PC-3 (cell line): ENCODE measurements at regions not wholly inside any gene's neighbourhood (a gene's known extent, or its start where the extent isn't known, plus 50 kb on each side); places are given as distances from the start of the nearest gene placed in this dataset.
A peak's percentile ranks its signal among the peaks of the same experiment; 100 is the strongest.

ENCODE experiments used
- ATAC-seq: fragments of 200-7000 bp; cut with Tn5 transposase; 2 replicates; pipeline ENCODE4 v1.9.1; 2020; ENCODE audit warnings: mild to moderate bottlenecking, moderate library complexity
- BruUV-seq: library from RNA; stranded (reverse); fragments of 400-500 nt; replicated peaks from 2 replicates; lab custom pipeline; 2021; lab: Mats Ljungman, UMichigan
- CTCF ChIA-PET: fragments of 300-600 bp; sonication (Branson Sonifier 250); formaldehyde crosslinking; loops from one replicate; lab custom pipeline; 2022; ENCODE audit warnings: antibody characterized with exemption; lab: Charles Lee
- POLR2A ChIA-PET: fragments of 300-600 bp; sonication (Branson Sonifier 250); formaldehyde crosslinking; loops from one replicate; lab custom pipeline; 2022; ENCODE audit warnings: antibody characterized with exemption; ENCODE audit not compliant: unreplicated experiment; lab: Charles Lee
- DNase-seq: peaks from one replicate; pipeline ENCODE4 v3.0.0-alpha.2; 2015
- H2AFZ ChIP-seq: fragments of 300-600 bp; sonication (generic); 2 replicates; pipeline ENCODE4 v1.6.0; 2016; ENCODE audit warnings: antibody characterized with exemption, low read length
- H3F3A ChIP-seq: fragments of 300-600 bp; sonication (generic); one replicate; pipeline ENCODE4 v1.6.0; 2017; ENCODE audit warnings: antibody characterized with exemption, low read length, control low read depth, mild to moderate bottlenecking; ENCODE audit not compliant: unreplicated experiment
- H3K27ac ChIP-seq: fragments of 300-600 bp; sonication (generic); 2 replicates; pipeline ENCODE4 v1.5.1; 2016; ENCODE audit warnings: mild to moderate bottlenecking, low read length
- H3K27me3 ChIP-seq: fragments of 300-600 bp; sonication (generic); 2 replicates; pipeline ENCODE4 v1.6.1; 2016; ENCODE audit warnings: low read length, mixed read lengths
- H3K36me3 ChIP-seq: fragments of 300-600 bp; sonication (generic); 2 replicates; pipeline ENCODE4 v1.6.1; 2016; ENCODE audit warnings: low read depth, mixed run types, low read length, mixed read lengths
- H3K4me1 ChIP-seq: fragments of 300-600 bp; sonication (generic); 2 replicates; pipeline ENCODE4 v1.5.1; 2016; ENCODE audit warnings: low read length; ENCODE audit not compliant: insufficient read depth
- H3K4me2 ChIP-seq: fragments of 300-600 bp; sonication (generic); 2 replicates; pipeline ENCODE4 v1.6.0; 2016; ENCODE audit warnings: low read length
- H3K4me3 ChIP-seq: fragments of 300-600 bp; sonication (generic); 2 replicates; pipeline ENCODE4 v1.5.1; 2016; ENCODE audit warnings: mild to moderate bottlenecking, low read length, mixed read lengths
- H3K79me2 ChIP-seq: fragments of 300-600 bp; sonication (generic); 2 replicates; pipeline ENCODE4 v1.6.1; 2017; ENCODE audit warnings: low read length, mixed read lengths
- H3K9ac ChIP-seq: fragments of 300-600 bp; sonication (generic); 2 replicates; pipeline ENCODE4 v1.6.0; 2016; ENCODE audit warnings: mild to moderate bottlenecking, low read length
- H3K9me2 ChIP-seq: fragments of 300-600 bp; sonication (generic); replicated peaks from 2 replicates; pipeline ENCODE4 v1.6.1; 2016; ENCODE audit warnings: mixed run types, low read length, mixed read lengths
- H3K9me3 ChIP-seq: fragments of 300-600 bp; sonication (generic); 2 replicates; pipeline ENCODE4 v1.6.1; 2016; ENCODE audit warnings: low read length, mixed read lengths
- H4K20me1 ChIP-seq: fragments of 300-600 bp; sonication (generic); 2 replicates; pipeline ENCODE4 v1.6.1; 2016; ENCODE audit warnings: low read length, mixed read lengths
- EZH2 ChIP-seq: fragments of 300-600 bp; sonication (generic); IDR thresholded peaks from one replicate; pipeline ENCODE4 v1.6.1; 2017; ENCODE audit warnings: antibody characterized with exemption, mild to moderate bottlenecking, low read length; ENCODE audit not compliant: unreplicated experiment
- EZH2phosphoT487 ChIP-seq: fragments of 300-600 bp; sonication (generic); IDR thresholded peaks from 2 replicates; pipeline ENCODE4 v1.6.1; 2018; ENCODE audit warnings: mild to moderate bottlenecking, antibody characterized with exemption, low read length, borderline replicate concordance
- intact Hi-C: fragments of 100-400 bp; cut with micrococcal nuclease; formaldehyde crosslinking; loops from 2 replicates; pipeline ENCODE4 v1.9.0; 2023
- TF ChIP-seq, protein P1 (sequence below): fragments of 300-600 bp; sonication (generic); conservative IDR thresholded peaks from 2 replicates; pipeline ENCODE4 v1.5.1; 2017; ENCODE audit warnings: antibody characterized with exemption, low read depth, mild to moderate bottlenecking, low read length

DNA sequence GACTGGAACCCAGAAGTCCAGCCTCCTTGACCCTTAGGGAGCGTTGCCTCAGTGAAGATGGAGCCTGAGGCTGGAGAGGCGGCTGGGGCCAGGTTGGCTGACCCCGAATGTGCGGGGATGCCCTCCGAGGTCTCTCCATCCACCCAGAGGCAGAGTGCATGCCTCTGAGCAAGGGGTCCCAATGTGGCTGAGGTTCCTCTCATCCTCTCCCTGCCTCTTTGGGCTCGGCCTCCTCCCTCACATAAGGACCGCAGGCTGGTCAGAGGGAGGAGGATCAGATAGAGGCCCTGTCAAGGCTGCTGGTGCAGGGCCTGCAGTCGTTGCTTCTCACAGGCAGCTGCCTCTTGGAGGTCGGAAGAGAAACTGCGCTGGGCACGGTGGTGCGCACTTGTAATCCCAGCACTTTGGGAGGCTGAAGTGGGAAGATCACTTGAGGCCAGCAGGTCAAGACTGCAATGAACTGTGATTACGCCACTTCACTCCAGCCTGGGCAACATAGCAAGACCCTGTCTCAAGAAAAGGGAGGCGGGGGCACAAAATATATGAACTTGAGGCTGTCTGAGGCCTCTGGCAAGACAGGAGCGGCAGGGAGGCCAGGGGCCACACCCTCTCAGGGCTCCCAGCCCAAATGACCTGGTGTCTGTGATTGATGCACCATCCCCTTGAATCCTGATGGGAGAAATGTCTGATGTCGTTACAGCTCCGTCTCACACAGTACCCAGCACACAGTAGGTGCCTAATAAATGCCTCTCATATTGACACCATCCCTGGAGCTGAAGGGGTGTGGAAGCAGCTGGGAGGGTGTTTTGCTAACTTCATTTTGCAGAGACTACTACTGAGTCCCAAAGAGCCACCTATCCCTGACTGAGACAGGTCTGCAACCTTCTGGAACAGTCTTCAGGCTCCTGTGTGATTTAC is 220.1 kb upstream of the GSE1 start:
- no peaks in the 10 kb centered on the region for H3F3A ChIP-seq
- ATAC-seq (no peak), DNase-seq (no peak)
- H3K27ac ChIP-seq = no peak overlapping the region
- H3K36me3 ChIP-seq = no peaks in the 10 kb centered on the region
- H2AFZ ChIP-seq = no peak overlapping the region
- no TSS peak for BruUV-seq
- POLR2A ChIA-PET = no interaction called here
- H4K20me1 ChIP-seq = no peaks in the 10 kb centered on the region
- no peak overlapping the region for H3K4me3 ChIP-seq
- H3K79me2 ChIP-seq = no peaks in the 10 kb centered on the region
- CTCF ChIA-PET = interaction anchor here (0.6 kb wide), 1 partner anchor 10 kb away, joined by 4 read pairs; no protein-coding TSS in a partner anchor
- H3K4me1 ChIP-seq = peaks cover 17% of the 10 kb centered on the region
- H3K4me2 ChIP-seq = no peak overlapping the region
- intact Hi-C loops = loop anchor here (10.0 kb wide), 1 partner anchor 222 kb away; the partner anchor contains the start of gene GSE1
- no peaks in the 10 kb centered on the region for H3K9me3 ChIP-seq
- no peak overlapping the region for H3K9ac ChIP-seq
- no peaks in the 10 kb centered on the region for H3K9me2 ChIP-seq
- no peaks in the 10 kb centered on the region for H3K27me3 ChIP-seq
- no peak for TF ChIP-seq EZH2phosphoT487
- TF ChIP-seq, protein P1, sequence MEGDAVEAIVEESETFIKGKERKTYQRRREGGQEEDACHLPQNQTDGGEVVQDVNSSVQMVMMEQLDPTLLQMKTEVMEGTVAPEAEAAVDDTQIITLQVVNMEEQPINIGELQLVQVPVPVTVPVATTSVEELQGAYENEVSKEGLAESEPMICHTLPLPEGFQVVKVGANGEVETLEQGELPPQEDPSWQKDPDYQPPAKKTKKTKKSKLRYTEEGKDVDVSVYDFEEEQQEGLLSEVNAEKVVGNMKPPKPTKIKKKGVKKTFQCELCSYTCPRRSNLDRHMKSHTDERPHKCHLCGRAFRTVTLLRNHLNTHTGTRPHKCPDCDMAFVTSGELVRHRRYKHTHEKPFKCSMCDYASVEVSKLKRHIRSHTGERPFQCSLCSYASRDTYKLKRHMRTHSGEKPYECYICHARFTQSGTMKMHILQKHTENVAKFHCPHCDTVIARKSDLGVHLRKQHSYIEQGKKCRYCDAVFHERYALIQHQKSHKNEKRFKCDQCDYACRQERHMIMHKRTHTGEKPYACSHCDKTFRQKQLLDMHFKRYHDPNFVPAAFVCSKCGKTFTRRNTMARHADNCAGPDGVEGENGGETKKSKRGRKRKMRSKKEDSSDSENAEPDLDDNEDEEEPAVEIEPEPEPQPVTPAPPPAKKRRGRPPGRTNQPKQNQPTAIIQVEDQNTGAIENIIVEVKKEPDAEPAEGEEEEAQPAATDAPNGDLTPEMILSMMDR = no peak
- TF ChIP-seq EZH2 = no peak

DNA sequence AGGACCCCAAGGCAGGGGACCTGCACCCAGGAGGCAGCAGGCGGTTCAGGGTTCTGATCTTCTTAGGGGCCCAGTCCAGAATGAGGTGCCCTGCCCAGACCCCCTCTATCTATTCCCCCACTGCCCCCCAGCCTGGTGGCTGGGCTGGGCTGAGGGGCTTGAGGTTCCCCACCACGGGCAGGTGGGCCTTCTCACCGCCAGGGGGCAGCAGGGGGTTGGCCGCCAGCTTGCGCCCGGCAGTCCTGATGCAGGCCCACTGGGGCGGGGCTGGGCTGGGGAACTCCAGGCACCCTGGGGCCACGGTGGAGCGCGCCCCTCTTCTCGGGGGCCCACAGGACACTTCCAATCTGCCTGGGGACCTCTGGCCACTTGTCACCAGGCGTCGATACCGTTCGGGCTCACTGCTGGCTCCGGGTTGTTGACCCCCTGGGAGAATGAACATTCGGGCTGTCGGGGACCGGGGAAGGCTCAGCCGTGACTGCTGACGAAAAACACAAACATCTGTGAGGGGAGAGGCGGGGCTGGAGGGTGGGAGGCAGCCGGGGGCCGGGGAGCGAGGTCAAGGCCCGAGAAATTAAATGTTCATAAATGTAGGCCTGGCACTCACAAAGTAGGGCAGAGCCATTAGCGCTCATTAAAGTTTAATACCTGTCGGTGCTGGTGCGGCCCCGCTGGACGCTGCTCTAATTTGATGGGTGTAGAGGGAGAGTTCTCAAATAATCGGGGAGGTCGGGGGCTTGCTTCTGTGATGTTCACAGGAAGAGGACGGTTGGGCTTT is 219.3 kb upstream of the GSE1 start:
- ChIA-PET POLR2A (no interaction called here), CTCF (interaction anchor here (0.6 to 1.1 kb wide), 2 partner anchors 9 to 27 kb away, joined by 4 read pairs; no protein-coding TSS in a partner anchor)
- Histone ChIP-seq H3K9me2 (no peaks in the 10 kb centered on the region), H3K79me2 (no peaks in the 10 kb centered on the region), H3K4me2 (no peak overlapping the region), H3K4me3 (no peak overlapping the region), H3K27ac (no peak overlapping the region), H3K27me3 (no peaks in the 10 kb centered on the region), H3K36me3 (no peaks in the 10 kb centered on the region), H3F3A (no peaks in the 10 kb centered on the region), H3K4me1 (peaks cover 17% of the 10 kb centered on the region), H2AFZ (no peak overlapping the region), H3K9ac (no peak overlapping the region), H3K9me3 (no peaks in the 10 kb centered on the region), H4K20me1 (no peaks in the 10 kb centered on the region)
- DNase-seq = peak; percentile 23
- intact Hi-C loops = loop anchor here (10.0 kb wide), 1 partner anchor 221 kb away; the partner anchor contains the start of gene GSE1
- BruUV-seq = no TSS peak
- no peak for ATAC-seq
- TF ChIP-seq, protein P1 = peak; percentile 66
- no peak for TF ChIP-seq EZH2phosphoT487
- TF ChIP-seq EZH2 = no peak
